Transverse colon (tissue), 4 donors: ENCODE measurements at regions not wholly inside any gene's neighbourhood (a gene's known extent, or its start where the extent isn't known, plus 50 kb on each side); places are given as distances from the start of the nearest gene placed in this dataset.

Experiments used
- EP300 ChIP-seq: sonication (generic); formaldehyde crosslinking; IDR thresholded peaks from one replicate; pipeline ENCODE4 v1.6.1; 2017; ENCODE audit warnings: antibody characterized with exemption, low read depth
- POLR2A ChIP-seq: fragments of 450-650 bp; IDR thresholded peaks from one replicate; pipeline ENCODE4 v1.6.1; 2016; ENCODE audit warnings: antibody characterized with exemption, mild to moderate bottlenecking, moderate library complexity
- POLR2AphosphoS5 ChIP-seq, 3 donors: sonication (generic); formaldehyde crosslinking; IDR thresholded peaks; one replicate each; pipeline ENCODE4 v1.6.1; 2016; ENCODE audit warnings: antibody characterized with exemption in 3 of 3
- TF ChIP-seq, protein P1 (sequence below), 5 experiments: fragments of 200-600 bp in 3 of 5; fragments of 450-650 bp in 2 of 5; sonication (generic) in 3 of 5; IDR thresholded peaks; 1 replicate in 2 of 5; 2 replicates in 3 of 5; pipeline ENCODE4 v1.5.1; 2016 to 2017; ENCODE audit warnings: antibody characterized with exemption in 5 of 5, inconsistent platforms in 3 of 5, mild to moderate bottlenecking in 2 of 5, moderate library complexity in 1 of 5

DNA sequence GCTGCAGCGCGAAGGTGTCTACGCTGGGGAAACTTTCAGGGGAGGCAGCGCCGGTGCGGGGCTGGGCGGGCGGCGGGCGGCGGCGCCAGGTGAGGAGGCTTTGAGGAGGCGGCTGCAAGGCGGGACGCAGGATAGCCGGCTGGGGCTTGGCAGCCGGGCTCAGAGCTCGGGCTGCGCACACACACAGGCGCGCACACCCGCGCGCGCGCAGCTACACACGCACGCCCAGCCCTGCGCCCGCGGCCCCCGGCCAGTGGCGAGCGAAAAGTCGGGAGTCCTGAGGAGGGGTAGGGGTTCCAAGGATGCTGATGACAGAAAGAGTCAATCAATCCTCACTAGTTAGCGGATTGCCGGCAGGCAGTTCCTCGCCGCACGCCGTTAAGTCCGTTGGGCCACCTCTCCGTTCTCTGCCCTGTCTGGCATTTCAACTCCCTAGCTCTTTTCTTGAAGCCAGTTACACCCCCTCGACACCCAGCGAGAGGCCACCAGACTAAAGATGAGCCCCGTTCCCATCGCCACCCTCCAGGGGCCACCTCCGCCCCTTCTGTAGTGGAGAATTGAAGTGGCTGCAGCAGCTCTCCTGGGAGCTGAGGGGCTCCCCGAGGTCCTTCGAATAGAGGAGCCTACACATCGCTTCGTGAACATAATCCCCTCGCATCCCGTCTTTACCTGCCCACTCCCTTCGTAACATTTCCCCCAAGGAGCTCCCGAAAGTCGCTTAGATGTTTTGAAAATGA, 1640.3 kb upstream of the C9orf72 start, which contains the start of gene LINGO2:
- TF ChIP-seq POLR2A (no peak), POLR2AphosphoS5 (IDR thresholded peaks at IDR 0.05) (no peak), EP300 (no peak)
- TF ChIP-seq, protein P1, sequence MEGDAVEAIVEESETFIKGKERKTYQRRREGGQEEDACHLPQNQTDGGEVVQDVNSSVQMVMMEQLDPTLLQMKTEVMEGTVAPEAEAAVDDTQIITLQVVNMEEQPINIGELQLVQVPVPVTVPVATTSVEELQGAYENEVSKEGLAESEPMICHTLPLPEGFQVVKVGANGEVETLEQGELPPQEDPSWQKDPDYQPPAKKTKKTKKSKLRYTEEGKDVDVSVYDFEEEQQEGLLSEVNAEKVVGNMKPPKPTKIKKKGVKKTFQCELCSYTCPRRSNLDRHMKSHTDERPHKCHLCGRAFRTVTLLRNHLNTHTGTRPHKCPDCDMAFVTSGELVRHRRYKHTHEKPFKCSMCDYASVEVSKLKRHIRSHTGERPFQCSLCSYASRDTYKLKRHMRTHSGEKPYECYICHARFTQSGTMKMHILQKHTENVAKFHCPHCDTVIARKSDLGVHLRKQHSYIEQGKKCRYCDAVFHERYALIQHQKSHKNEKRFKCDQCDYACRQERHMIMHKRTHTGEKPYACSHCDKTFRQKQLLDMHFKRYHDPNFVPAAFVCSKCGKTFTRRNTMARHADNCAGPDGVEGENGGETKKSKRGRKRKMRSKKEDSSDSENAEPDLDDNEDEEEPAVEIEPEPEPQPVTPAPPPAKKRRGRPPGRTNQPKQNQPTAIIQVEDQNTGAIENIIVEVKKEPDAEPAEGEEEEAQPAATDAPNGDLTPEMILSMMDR (IDR thresholded peaks at IDR 0.05), result no peak
